WERI-Rb-1 (cell line): ENCODE measurements at regions not wholly inside any gene's neighbourhood (a gene's known extent, or its start where the extent isn't known, plus 50 kb on each side); places are given as distances from the start of the nearest gene placed in this dataset.

Experiments used
- DNase-seq: peaks from one replicate; pipeline ENCODE4 v3.0.0-alpha.2; 2020
- H3K27ac ChIP-seq: fragments of 250-450 bp; sonication (Bioruptor Pico); 2 replicates; pipeline ENCODE4 v1.5.1; 2020; ENCODE audit warnings: mild to moderate bottlenecking, moderate library complexity
- H3K27me3 ChIP-seq: fragments of 250-450 bp; sonication (Bioruptor Pico); 2 replicates; pipeline ENCODE4 v1.5.1; 2021; ENCODE audit warnings: mild to moderate bottlenecking, low read depth, moderate library complexity; ENCODE audit not compliant: insufficient read depth, severe bottlenecking
- H3K36me3 ChIP-seq: fragments of 250-450 bp; sonication (Bioruptor Pico); 2 replicates; pipeline ENCODE4 v1.5.1; 2020; ENCODE audit warnings: mild to moderate bottlenecking, moderate library complexity
- H3K4me3 ChIP-seq: 2 replicates; pipeline ENCODE4 v1.5.1; 2011; ENCODE audit warnings: low read depth, mild to moderate bottlenecking, control low read depth, low read length
- H3K9me3 ChIP-seq: fragments of 250-450 bp; sonication (Bioruptor Pico); 2 replicates; pipeline ENCODE4 v1.5.1; 2021; ENCODE audit warnings: mild to moderate bottlenecking, moderate library complexity; ENCODE audit not compliant: severe bottlenecking
- CTCF ChIP-seq: IDR thresholded peaks from 2 replicates; pipeline ENCODE4 v1.5.1; 2011; ENCODE audit warnings: low read depth, mild to moderate bottlenecking, control low read depth, inconsistent platforms, low read length

GRCh38 chr1:232542633-232543593 lies 87.0 kb downstream of the SIPA1L2 start:
- DNase-seq, result no peak
- no peak overlapping the region for H3K4me3 ChIP-seq
- no peaks in the 10 kb centered on the region for H3K27me3 ChIP-seq
- no peaks in the 10 kb centered on the region for H3K36me3 ChIP-seq
- no peak overlapping the region for H3K27ac ChIP-seq
- H3K9me3 ChIP-seq, result no peaks in the 10 kb centered on the region
- TF ChIP-seq CTCF, result no peak

- TF ChIP-seq CTCF, result no peak
- Histone ChIP-seq H3K9me3 (no peaks in the 10 kb centered on the region), H3K27me3 (no peaks in the 10 kb centered on the region), H3K36me3 (no peaks in the 10 kb centered on the region), H3K4me3 (no peak overlapping the region), H3K27ac (no peak overlapping the region)
- DNase-seq, result no peak
Observed at GRCh38 chr1:232538943-232539302, 91.0 kb downstream of the SIPA1L2 start.

- Histone ChIP-seq H3K36me3 (no peaks in the 10 kb centered on the region), H3K4me3 (no peak overlapping the region), H3K27ac (no peak overlapping the region), H3K27me3 (no peaks in the 10 kb centered on the region), H3K9me3 (no peaks in the 10 kb centered on the region)
- no peak for DNase-seq
- TF ChIP-seq CTCF, result no peak
Observed at GRCh38 chr1:232538224-232538942, 91.5 kb downstream of the SIPA1L2 start.

GRCh38 chr1:232534552-232535517 lies 95.1 kb downstream of the SIPA1L2 start:
- H3K4me3 ChIP-seq, result no peak overlapping the region
- H3K36me3 ChIP-seq, result no peaks in the 10 kb centered on the region; the same call in 1 of the 2 replicates
- no peak for TF ChIP-seq CTCF
- no peak for DNase-seq
- H3K27me3 ChIP-seq, result no peaks in the 10 kb centered on the region
- H3K27ac ChIP-seq, result no peak overlapping the region
- H3K9me3 ChIP-seq, result no peaks in the 10 kb centered on the region

GRCh38 chr1:232533328-232533727 lies 96.6 kb downstream of the SIPA1L2 start:
- no peak for DNase-seq
- Histone ChIP-seq H3K36me3 (no peaks in the 10 kb centered on the region; the same call in 1 of the 2 replicates), H3K9me3 (no peaks in the 10 kb centered on the region), H3K4me3 (no peak overlapping the region), H3K27ac (no peak overlapping the region), H3K27me3 (no peaks in the 10 kb centered on the region)
- no peak for TF ChIP-seq CTCF
